ENCODE measurements at regions not wholly inside any gene's neighbourhood (a gene's known extent, or its start where the extent isn't known, plus 50 kb on each side); places are given as distances from the start of the nearest gene placed in this dataset.

- ATAC-seq (ENCODE audit: low FRiP score) = no peak
- no peak for DNase-seq (ENCODE audit: low spot score)
- no peak for TF ChIP-seq CTCF (IDR thresholded peaks at IDR 0.05)
Measured at GRCh38 chr6:40287296-40287850, 299.8 kb downstream of the LRFN2 start.

GRCh38 chr6:40286721-40287120 lies 300.4 kb downstream of the LRFN2 start:
- TF ChIP-seq CTCF (IDR thresholded peaks at IDR 0.05) = no peak
- DNase-seq (ENCODE audit: low spot score) (no peak), ATAC-seq (ENCODE audit: low FRiP score) (no peak)

GRCh38 chr6:40285996-40286395 lies 301.2 kb downstream of the LRFN2 start:
- ATAC-seq (ENCODE audit: low FRiP score) (no peak), DNase-seq (ENCODE audit: low spot score) (no peak)
- TF ChIP-seq CTCF (IDR thresholded peaks at IDR 0.05) = no peak

GRCh38 chr6:40285535-40285934 lies 301.6 kb downstream of the LRFN2 start:
- no peak for TF ChIP-seq CTCF (IDR thresholded peaks at IDR 0.05)
- ATAC-seq (ENCODE audit: low FRiP score) (no peak), DNase-seq (ENCODE audit: low spot score) (no peak)

- no peak for DNase-seq (ENCODE audit: low spot score)
- no peak for ATAC-seq (ENCODE audit: low FRiP score)
- no peak for TF ChIP-seq CTCF (IDR thresholded peaks at IDR 0.05)
Measured at GRCh38 chr6:40282986-40283385, 304.2 kb downstream of the LRFN2 start.

GRCh38 chr6:40281402-40281801 lies 305.8 kb downstream of the LRFN2 start:
- DNase-seq (ENCODE audit: low spot score) (no peak), ATAC-seq (ENCODE audit: low FRiP score) (no peak)
- no peak for TF ChIP-seq CTCF (IDR thresholded peaks at IDR 0.05)

- DNase-seq (ENCODE audit: low spot score) (no peak), ATAC-seq (ENCODE audit: low FRiP score) (no peak)
- TF ChIP-seq CTCF (IDR thresholded peaks at IDR 0.05) = no peak
Measured at GRCh38 chr6:40280231-40280630, 306.9 kb downstream of the LRFN2 start.
